ENCODE measurements at regions not wholly inside any gene's neighbourhood (a gene's known extent, or its start where the extent isn't known, plus 50 kb on each side); places are given as distances from the start of the nearest gene placed in this dataset.

- TF ChIP-seq CTCF (IDR thresholded peaks at IDR 0.05), result no peak
- TF ChIP-seq POLR2A (IDR thresholded peaks at IDR 0.05), result no peak
Measured at GRCh38 chr14:45716572-45716971, 463.6 kb upstream of the MIS18BP1 start.
